ENCODE measurements at regions not wholly inside any gene's neighbourhood (a gene's known extent, or its start where the extent isn't known, plus 50 kb on each side); places are given as distances from the start of the nearest gene placed in this dataset.

- peak; percentile 36 for DNase-seq
Observed at GRCh38 chr1:218996362-218996761, 177.3 kb upstream of the LYPLAL1 start.

GRCh38 chr1:219000005-219000404, 173.7 kb upstream of the LYPLAL1 start:
- no peak for DNase-seq

GRCh38 chr1:219000631-219001030, 173.0 kb upstream of the LYPLAL1 start:
- no peak for DNase-seq

GRCh38 chr1:219010720-219011119, 163.0 kb upstream of the LYPLAL1 start:
- DNase-seq = no peak

GRCh38 chr1:219020386-219020785, 153.3 kb upstream of the LYPLAL1 start:
- DNase-seq = peak; percentile 11

GRCh38 chr1:219020846-219021245, 152.8 kb upstream of the LYPLAL1 start:
- no peak for DNase-seq

GRCh38 chr1:219027146-219027673, 146.5 kb upstream of the LYPLAL1 start:
- no peak for DNase-seq

GRCh38 chr1:219031809-219032208, 141.9 kb upstream of the LYPLAL1 start:
- DNase-seq = no peak

GRCh38 chr1:219038398-219038797, 135.3 kb upstream of the LYPLAL1 start:
- no peak for DNase-seq

- DNase-seq = no peak
Observed at GRCh38 chr1:219039017-219039681, 134.5 kb upstream of the LYPLAL1 start.

GRCh38 chr1:219039682-219040154, 134.0 kb upstream of the LYPLAL1 start:
- DNase-seq = no peak

- no peak for DNase-seq
Observed at GRCh38 chr1:219040291-219040690, 133.4 kb upstream of the LYPLAL1 start.

- DNase-seq = no peak
Observed at GRCh38 chr1:219041141-219041540, 132.5 kb upstream of the LYPLAL1 start.

- no peak for DNase-seq
Observed at GRCh38 chr1:219041818-219042217, 131.9 kb upstream of the LYPLAL1 start.

- no peak for DNase-seq
Observed at GRCh38 chr1:219042769-219043168, 130.9 kb upstream of the LYPLAL1 start.

- DNase-seq = no peak
Observed at GRCh38 chr1:219045246-219045645, 128.4 kb upstream of the LYPLAL1 start.

- DNase-seq = no peak
Observed at GRCh38 chr1:219049501-219049900, 124.2 kb upstream of the LYPLAL1 start.

GRCh38 chr1:219050086-219050821, 123.4 kb upstream of the LYPLAL1 start:
- DNase-seq = no peak

GRCh38 chr1:219050822-219051125, 122.9 kb upstream of the LYPLAL1 start:
- DNase-seq = no peak

GRCh38 chr1:219051547-219051946, 122.1 kb upstream of the LYPLAL1 start:
- no peak for DNase-seq

- DNase-seq = no peak
Observed at GRCh38 chr1:219058891-219059820, 114.5 kb upstream of the LYPLAL1 start.

- no peak for DNase-seq
Observed at GRCh38 chr1:219060798-219061197, 112.9 kb upstream of the LYPLAL1 start.

GRCh38 chr1:219062161-219062560, 111.5 kb upstream of the LYPLAL1 start:
- DNase-seq = no peak
